Ectodermal cell (in vitro differentiated cells): ENCODE measurements at regions not wholly inside any gene's neighbourhood (a gene's known extent, or its start where the extent isn't known, plus 50 kb on each side); places are given as distances from the start of the nearest gene placed in this dataset.

Experiments
- H3K27ac ChIP-seq: 2 replicates; pipeline ENCODE4 v1.7.0; 2013; ENCODE audit warnings: mild to moderate bottlenecking, low read depth, low read length; ENCODE audit not compliant: insufficient read depth, poor library complexity, severe bottlenecking
- H3K27me3 ChIP-seq: 2 replicates; pipeline ENCODE4 v1.7.0; 2013; ENCODE audit warnings: mild to moderate bottlenecking, low read length; ENCODE audit not compliant: insufficient read depth, control insufficient read depth, poor library complexity, severe bottlenecking
- H3K36me3 ChIP-seq: one replicate; pipeline ENCODE4 v1.7.0; 2013; ENCODE audit warnings: low read length; ENCODE audit not compliant: control insufficient read depth, insufficient read depth
- H3K4me1 ChIP-seq: one replicate; pipeline ENCODE4 v1.7.0; 2013; ENCODE audit warnings: low read length; ENCODE audit not compliant: control insufficient read depth, insufficient read depth
- H3K4me3 ChIP-seq: 2 replicates; pipeline ENCODE4 v1.7.0; 2013; ENCODE audit warnings: low read depth, low read length, control low read depth; ENCODE audit not compliant: insufficient read depth
- H3K9me3 ChIP-seq: 2 replicates; pipeline ENCODE4 v1.7.0; 2013; ENCODE audit warnings: mild to moderate bottlenecking, low read length, moderate library complexity; ENCODE audit not compliant: control insufficient read depth
- WGBS, 2 experiments: methylation state at CpG; one replicate each; pipeline ENCODE4 v1.1.7; 2013; ENCODE audit warnings: missing lambda C conversion rate in 2 of 2; 5-methylcytosine and 5-hydroxymethylcytosine counted together

- Histone ChIP-seq H3K9me3 (no peaks in the 10 kb centered on the region), H3K4me3 (no peak overlapping the region), H3K27ac (no peak overlapping the region), H3K4me1 (peaks cover 7% of the 10 kb centered on the region), H3K27me3 (no peaks in the 10 kb centered on the region), H3K36me3 (no peaks in the 10 kb centered on the region)
- 0 to 11% methylated on average over 1 of the region's 1 CpG for WGBS, 2 experiments
Measured at GRCh38 chr2:22375096-22375495, 1009.9 kb upstream of the KLHL29 start.

DNA sequence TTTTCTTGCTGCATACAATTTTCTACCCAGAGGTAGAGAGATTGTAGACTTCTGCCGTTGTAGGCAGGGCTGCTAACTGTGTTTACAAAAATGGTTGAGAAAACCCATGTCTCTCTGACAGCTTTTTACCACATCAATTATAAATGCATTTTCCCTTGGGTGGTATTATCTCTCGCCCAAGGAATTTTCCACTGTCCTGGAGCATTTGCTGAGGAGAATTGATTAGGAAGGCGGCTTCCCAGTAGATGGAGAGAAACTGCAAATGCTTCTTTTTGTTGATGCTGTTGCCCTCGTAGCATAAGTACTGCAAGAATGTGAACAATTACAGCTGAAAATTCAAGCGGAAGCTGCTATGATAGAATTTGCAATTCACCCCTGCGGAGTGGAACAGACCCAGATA is 1007.7 kb upstream of the KLHL29 start:
- Histone ChIP-seq H3K36me3 (no peaks in the 10 kb centered on the region), H3K27me3 (no peaks in the 10 kb centered on the region), H3K9me3 (no peaks in the 10 kb centered on the region), H3K4me3 (no peak overlapping the region), H3K27ac (no peak overlapping the region), H3K4me1 (peaks cover 8% of the 10 kb centered on the region)
- 74 to 78% methylated on average over 6 of the region's 6 CpGs for WGBS, 2 experiments

DNA sequence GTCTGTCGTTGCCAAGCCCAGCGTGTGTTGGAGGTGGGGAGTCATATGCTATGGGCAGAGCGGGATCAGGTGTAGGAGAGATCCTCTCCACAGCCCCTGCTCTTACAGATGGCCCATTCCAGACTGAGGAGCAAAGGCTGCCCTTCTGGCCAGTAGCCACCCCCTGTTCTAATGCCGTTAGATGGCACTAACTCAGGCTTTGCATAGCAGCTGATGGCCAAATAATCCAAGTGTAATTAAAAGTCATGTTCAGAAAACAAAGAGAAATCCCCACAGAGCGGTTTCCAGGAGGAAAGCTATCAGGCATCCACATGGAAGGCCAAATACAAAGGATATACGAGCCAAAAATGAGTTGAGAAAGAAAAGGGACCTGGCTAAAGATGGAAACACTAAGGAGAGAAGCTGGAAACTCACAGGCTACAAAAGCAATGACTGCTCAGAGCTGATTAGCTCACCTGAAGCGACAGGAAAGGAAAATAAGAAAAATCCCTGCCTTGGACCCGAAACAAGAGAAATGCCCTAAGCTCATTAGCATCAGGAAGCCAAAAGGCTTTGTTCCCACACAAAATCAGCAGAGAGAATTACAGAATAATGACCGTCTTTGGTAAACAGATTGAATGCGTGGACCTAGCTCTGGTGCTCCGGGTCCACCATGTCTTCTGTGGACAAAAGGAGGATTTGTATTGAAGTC is 1002.4 kb upstream of the KLHL29 start:
- 79 to 82% methylated on average over 11 of the region's 11 CpGs for WGBS, 2 experiments
- Histone ChIP-seq H3K27ac (no peak overlapping the region), H3K9me3 (no peaks in the 10 kb centered on the region), H3K36me3 (no peaks in the 10 kb centered on the region), H3K4me3 (no peak overlapping the region), H3K4me1 (peaks cover 10% of the 10 kb centered on the region), H3K27me3 (no peaks in the 10 kb centered on the region)

- Histone ChIP-seq H3K36me3 (no peaks in the 10 kb centered on the region), H3K4me3 (no peak overlapping the region), H3K4me1 (peaks cover 10% of the 10 kb centered on the region), H3K9me3 (no peaks in the 10 kb centered on the region), H3K27me3 (no peaks in the 10 kb centered on the region), H3K27ac (no peak overlapping the region)
- 84 to 94% methylated on average over 2 of the region's 2 CpGs for WGBS, 2 experiments
Measured at GRCh38 chr2:22397847-22398246, 987.1 kb upstream of the KLHL29 start.

- H3K4me3 ChIP-seq, result no peak overlapping the region
- peaks cover 5% of the 10 kb centered on the region for H3K4me1 ChIP-seq
- 90 to 93% methylated on average over 1 of the region's 1 CpG for WGBS, 2 experiments
- H3K27ac ChIP-seq, result no peak overlapping the region
- no peaks in the 10 kb centered on the region for H3K9me3 ChIP-seq
- no peaks in the 10 kb centered on the region for H3K27me3 ChIP-seq
- no peaks in the 10 kb centered on the region for H3K36me3 ChIP-seq
Measured at GRCh38 chr2:22403748-22404147, 981.2 kb upstream of the KLHL29 start.

- Histone ChIP-seq H3K27me3 (no peaks in the 10 kb centered on the region), H3K36me3 (no peaks in the 10 kb centered on the region), H3K9me3 (no peaks in the 10 kb centered on the region), H3K4me3 (no peak overlapping the region), H3K27ac (no peak overlapping the region), H3K4me1 (no peaks in the 10 kb centered on the region)
- 94 to 100% methylated on average over 2 of the region's 2 CpGs for WGBS, 2 experiments
Measured at GRCh38 chr2:22406625-22407024, 978.4 kb upstream of the KLHL29 start.

DNA sequence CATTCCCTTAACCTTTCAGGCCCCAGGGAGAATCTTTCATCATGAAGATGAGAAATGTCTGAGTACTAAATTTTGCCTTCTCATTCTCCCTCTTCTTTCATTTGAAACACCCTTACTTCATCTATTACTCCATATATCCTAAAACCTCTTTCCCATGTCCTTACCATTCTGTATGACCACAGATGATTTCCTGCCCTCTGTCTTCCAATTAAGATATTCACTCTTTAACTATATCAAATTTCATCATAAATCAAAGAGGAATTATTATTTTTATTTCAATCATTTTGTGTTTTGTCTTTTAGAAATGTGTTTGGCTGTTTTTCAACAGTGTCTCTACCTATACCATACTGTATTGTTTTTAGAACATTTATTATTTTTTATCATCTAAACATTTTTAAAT is 964.9 kb upstream of the KLHL29 start:
- H3K9me3 ChIP-seq, result no peaks in the 10 kb centered on the region
- H3K36me3 ChIP-seq, result no peaks in the 10 kb centered on the region
- no peaks in the 10 kb centered on the region for H3K4me1 ChIP-seq
- no peaks in the 10 kb centered on the region for H3K27me3 ChIP-seq
- H3K27ac ChIP-seq, result no peak overlapping the region
- no peak overlapping the region for H3K4me3 ChIP-seq

DNA sequence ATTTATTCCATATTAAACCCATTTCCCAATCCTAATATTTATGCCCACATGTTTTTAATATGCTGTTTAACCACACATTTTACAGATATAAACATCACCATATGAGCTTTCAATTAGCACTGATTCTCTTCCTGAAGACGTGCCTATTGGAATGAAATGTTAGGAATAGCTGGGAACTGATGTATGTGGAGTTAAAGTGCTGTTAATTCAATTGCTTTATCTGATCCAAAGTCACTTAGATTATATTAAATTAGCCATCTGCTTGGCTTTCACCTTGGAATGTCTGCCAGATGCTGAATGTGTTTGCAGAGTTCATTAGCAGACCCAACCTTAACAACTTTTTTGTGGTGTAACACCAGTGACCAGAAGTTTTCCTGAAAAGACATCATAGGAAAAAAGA is 942.9 kb upstream of the KLHL29 start:
- Histone ChIP-seq H3K36me3 (no peaks in the 10 kb centered on the region), H3K27me3 (no peaks in the 10 kb centered on the region), H3K4me3 (no peak overlapping the region), H3K4me1 (no peaks in the 10 kb centered on the region), H3K27ac (no peak overlapping the region), H3K9me3 (no peaks in the 10 kb centered on the region)
- WGBS, 2 experiments, result 100% methylated on average over 1 of the region's 1 CpG; no CpG with 5 or more reads in 1 of the 2 experiments

DNA sequence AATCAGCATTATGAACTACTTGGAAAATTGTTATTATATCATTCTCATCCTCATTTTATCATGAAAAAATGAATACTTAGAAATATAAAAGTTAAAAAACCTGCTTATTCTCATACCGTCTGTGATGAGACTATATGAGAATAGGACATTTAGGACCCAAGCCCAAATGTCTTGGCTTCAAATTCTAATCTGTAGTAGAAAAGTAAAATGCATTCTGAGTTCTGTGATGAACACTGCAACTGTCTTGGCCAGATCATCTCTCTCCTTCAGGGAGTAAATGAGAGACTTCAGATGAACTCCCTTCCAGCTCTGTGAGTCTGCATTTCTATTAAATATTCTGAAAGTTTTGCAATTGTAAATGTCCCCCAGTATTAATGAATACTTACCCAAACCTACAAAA is 940.7 kb upstream of the KLHL29 start:
- Histone ChIP-seq H3K36me3 (no peaks in the 10 kb centered on the region), H3K4me3 (no peak overlapping the region), H3K4me1 (no peaks in the 10 kb centered on the region), H3K27ac (no peak overlapping the region), H3K27me3 (no peaks in the 10 kb centered on the region), H3K9me3 (no peaks in the 10 kb centered on the region)
- WGBS, 2 experiments, result 87 to 100% methylated on average over 1 of the region's 1 CpG

GRCh38 chr2:22449696-22450095 is 935.3 kb upstream of the KLHL29 start:
- Histone ChIP-seq H3K27me3 (no peaks in the 10 kb centered on the region), H3K36me3 (no peaks in the 10 kb centered on the region), H3K4me3 (no peak overlapping the region), H3K27ac (no peak overlapping the region), H3K4me1 (no peaks in the 10 kb centered on the region), H3K9me3 (no peaks in the 10 kb centered on the region)
- 92 to 98% methylated on average over 5 of the region's 5 CpGs for WGBS, 2 experiments

DNA sequence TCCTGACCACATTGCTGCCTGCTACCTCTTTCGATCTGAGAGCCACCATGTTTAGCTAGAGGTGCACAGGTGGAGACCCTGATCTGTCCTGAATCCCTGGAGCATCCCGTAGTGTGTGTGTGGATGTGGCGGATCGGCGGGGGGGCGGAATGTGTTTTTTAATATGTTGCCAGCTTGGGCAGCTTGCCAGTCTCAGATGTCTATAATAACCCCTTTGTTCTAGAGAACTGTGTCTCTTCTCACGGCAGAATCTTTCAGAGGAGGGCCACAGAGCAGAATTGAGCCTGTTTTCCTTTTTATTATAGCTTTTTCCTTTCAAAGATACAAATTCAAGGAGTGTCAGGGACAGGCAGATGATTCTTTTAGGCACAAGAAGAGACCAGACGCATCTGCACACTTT is 934.1 kb upstream of the KLHL29 start:
- no peaks in the 10 kb centered on the region for H3K4me1 ChIP-seq
- no peak overlapping the region for H3K27ac ChIP-seq
- no peaks in the 10 kb centered on the region for H3K27me3 ChIP-seq
- 86 to 91% methylated on average over 7 to 8 of the region's 8 CpGs for WGBS, 2 experiments
- no peaks in the 10 kb centered on the region for H3K36me3 ChIP-seq
- no peak overlapping the region for H3K4me3 ChIP-seq
- H3K9me3 ChIP-seq, result no peaks in the 10 kb centered on the region
